ENCODE measurements at regions not wholly inside any gene's neighbourhood (a gene's known extent, or its start where the extent isn't known, plus 50 kb on each side); places are given as distances from the start of the nearest gene placed in this dataset.

GRCh38 chr4:81722290-81722851 lies 250.7 kb upstream of the RASGEF1B start:
- TF ChIP-seq LEF1 (IDR thresholded peaks at IDR 0.05; ENCODE audit: borderline replicate concordance), result no peak
- TF ChIP-seq SP1 (IDR thresholded peaks at IDR 0.05), result no peak
- TF ChIP-seq FOXA1 (IDR thresholded peaks at IDR 0.05), result no peak
- no peak for TF ChIP-seq HDGF (IDR thresholded peaks at IDR 0.05; ENCODE audit: borderline replicate concordance)
- no peak for TF ChIP-seq ELF4 (IDR thresholded peaks at IDR 0.05)
- no peak for TF ChIP-seq ZNF384 (IDR thresholded peaks at IDR 0.05)
- no peak for TF ChIP-seq SUZ12 (IDR thresholded peaks at IDR 0.05)
- no peak for TF ChIP-seq TARDBP (IDR thresholded peaks at IDR 0.05)
- no peak for TF ChIP-seq FOXM1 (IDR thresholded peaks at IDR 0.05; ENCODE audit: borderline replicate concordance)
- no peak for TF ChIP-seq L3MBTL2 (conservative IDR thresholded peaks at IDR 0.05)

All from HEK293T (cell line).